Stimulated activated CD4-positive, alpha-beta T cell treated with anti-CD3 and anti-CD28 coated beads, Interleukin-4, amount 100 ng/mL, for 4 hours (primary cell): ENCODE measurements at regions not wholly inside any gene's neighbourhood (a gene's known extent, or its start where the extent isn't known, plus 50 kb on each side); places are given as distances from the start of the nearest gene placed in this dataset.

ENCODE experiments used
- DNase-seq, 2 experiments: peaks; one replicate each; pipeline ENCODE4 v3.0.0-alpha.2; 2020

GRCh38 chr4:11614426-11614825 lies 185.7 kb upstream of the HS3ST1 start:
- DNase-seq: no peak

GRCh38 chr4:11611868-11612267 lies 183.2 kb upstream of the HS3ST1 start:
- no peak for DNase-seq

- DNase-seq: no peak
Measured at GRCh38 chr4:11609751-11610150, 181.1 kb upstream of the HS3ST1 start.

GRCh38 chr4:11608992-11609391 lies 180.3 kb upstream of the HS3ST1 start:
- DNase-seq: no peak

- no peak for DNase-seq
Measured at GRCh38 chr4:11606078-11606477, 177.4 kb upstream of the HS3ST1 start.

GRCh38 chr4:11605597-11605996 lies 176.9 kb upstream of the HS3ST1 start:
- no peak for DNase-seq

- DNase-seq: no peak
Measured at GRCh38 chr4:11604821-11605220, 176.1 kb upstream of the HS3ST1 start.

GRCh38 chr4:11603591-11604194 lies 175.0 kb upstream of the HS3ST1 start:
- no peak for DNase-seq

GRCh38 chr4:11602606-11603340 lies 174.1 kb upstream of the HS3ST1 start:
- no peak for DNase-seq

- no peak for DNase-seq
Measured at GRCh38 chr4:11599064-11599463, 170.4 kb upstream of the HS3ST1 start.

GRCh38 chr4:11598591-11598990 lies 169.9 kb upstream of the HS3ST1 start:
- DNase-seq: no peak

GRCh38 chr4:11597506-11597905 lies 168.8 kb upstream of the HS3ST1 start:
- no peak for DNase-seq

- no peak for DNase-seq
Measured at GRCh38 chr4:11596989-11597388, 168.3 kb upstream of the HS3ST1 start.

- DNase-seq: no peak
Measured at GRCh38 chr4:11593576-11594116, 165.0 kb upstream of the HS3ST1 start.

- no peak for DNase-seq
Measured at GRCh38 chr4:11592276-11592675, 163.6 kb upstream of the HS3ST1 start.

- DNase-seq: no peak
Measured at GRCh38 chr4:11590132-11590531, 161.4 kb upstream of the HS3ST1 start.

- no peak for DNase-seq
Measured at GRCh38 chr4:11589676-11590075, 161.0 kb upstream of the HS3ST1 start.

GRCh38 chr4:11587797-11588196 lies 159.1 kb upstream of the HS3ST1 start:
- no peak for DNase-seq

- no peak for DNase-seq
Measured at GRCh38 chr4:11585506-11585905, 156.8 kb upstream of the HS3ST1 start.

GRCh38 chr4:11568511-11568910 lies 139.8 kb upstream of the HS3ST1 start:
- DNase-seq: no peak

GRCh38 chr4:11566444-11567022 lies 137.8 kb upstream of the HS3ST1 start:
- no peak for DNase-seq

GRCh38 chr4:11565899-11566298 lies 137.2 kb upstream of the HS3ST1 start:
- peak in 1 of 2 experiments; percentile 12 for DNase-seq

- DNase-seq: no peak
Measured at GRCh38 chr4:11565213-11565612, 136.5 kb upstream of the HS3ST1 start.

- no peak for DNase-seq
Measured at GRCh38 chr4:11564021-11564420, 135.3 kb upstream of the HS3ST1 start.
